Activated T-cell treated with anti-CD3 and anti-CD28 coated beads, Interleukin-2, amount 50 U/mL, for 24 hours (primary cell): ENCODE measurements at regions not wholly inside any gene's neighbourhood (a gene's known extent, or its start where the extent isn't known, plus 50 kb on each side); places are given as distances from the start of the nearest gene placed in this dataset.

Experiments
- DNase-seq: peaks from one replicate; pipeline ENCODE4 v3.0.0-alpha.2; 2020
- H3K27ac Mint-ChIP-seq: 2 replicates; pipeline ENCODE4 v1.8.0; 2020; ENCODE audit warnings: mild to moderate bottlenecking, mixed read lengths
- H3K27me3 Mint-ChIP-seq: 2 replicates; pipeline ENCODE4 v1.8.0; 2020; ENCODE audit warnings: mixed read lengths
- H3K36me3 Mint-ChIP-seq: 2 replicates; pipeline ENCODE4 v1.8.0; 2020; ENCODE audit warnings: low read depth, mixed read lengths
- H3K4me1 Mint-ChIP-seq: 2 replicates; pipeline ENCODE4 v1.8.0; 2020; ENCODE audit warnings: low read depth, mixed read lengths
- H3K4me3 Mint-ChIP-seq: 2 replicates; pipeline ENCODE4 v1.8.0; 2020; ENCODE audit warnings: mild to moderate bottlenecking, moderate library complexity, mixed read lengths
- H3K9me3 Mint-ChIP-seq: 2 replicates; pipeline ENCODE4 v1.8.0; 2020; ENCODE audit warnings: mixed read lengths

DNA sequence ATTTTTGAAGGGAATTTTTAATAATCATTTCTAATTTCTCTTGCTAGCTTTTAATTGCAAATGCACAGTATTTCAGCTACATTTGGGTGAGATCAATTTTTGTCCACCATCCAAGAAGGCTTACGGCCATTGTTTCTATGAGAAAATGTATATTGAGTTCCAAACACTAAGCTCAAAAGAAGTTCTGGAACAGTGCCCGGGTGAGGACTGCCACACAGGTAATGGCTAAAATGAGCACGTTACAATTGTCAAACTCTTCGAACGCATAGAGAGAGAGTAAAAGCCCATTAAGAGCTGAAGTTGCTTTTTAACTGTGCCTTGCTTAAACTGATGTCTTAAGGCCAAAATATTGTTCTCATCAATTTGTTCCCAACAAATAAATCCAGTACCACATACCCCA, 755.0 kb downstream of the DIAPH3 start:
- H3K36me3 Mint-ChIP-seq, result no peaks in the 10 kb centered on the region
- H3K27ac Mint-ChIP-seq, result no peak overlapping the region
- H3K27me3 Mint-ChIP-seq, result peaks cover 8% of the 10 kb centered on the region
- no peak for DNase-seq
- H3K4me3 Mint-ChIP-seq, result no peak overlapping the region
- H3K4me1 Mint-ChIP-seq, result no peaks in the 10 kb centered on the region
- H3K9me3 Mint-ChIP-seq, result peaks cover 23% of the 10 kb centered on the region

GRCh38 chr13:59409211-59409610, 754.5 kb downstream of the DIAPH3 start:
- Mint-ChIP-seq H3K27ac (no peak overlapping the region), H3K9me3 (peaks cover 23% of the 10 kb centered on the region), H3K27me3 (peaks cover 8% of the 10 kb centered on the region), H3K4me1 (no peaks in the 10 kb centered on the region), H3K36me3 (no peaks in the 10 kb centered on the region), H3K4me3 (no peak overlapping the region)
- DNase-seq, result no peak

GRCh38 chr13:59409634-59410200, 754.0 kb downstream of the DIAPH3 start:
- DNase-seq, result no peak
- H3K4me3 Mint-ChIP-seq, result no peak overlapping the region
- H3K27me3 Mint-ChIP-seq, result peaks cover 8% of the 10 kb centered on the region
- peaks cover 23% of the 10 kb centered on the region for H3K9me3 Mint-ChIP-seq
- no peak overlapping the region for H3K27ac Mint-ChIP-seq
- H3K36me3 Mint-ChIP-seq, result no peaks in the 10 kb centered on the region
- H3K4me1 Mint-ChIP-seq, result no peaks in the 10 kb centered on the region

DNA sequence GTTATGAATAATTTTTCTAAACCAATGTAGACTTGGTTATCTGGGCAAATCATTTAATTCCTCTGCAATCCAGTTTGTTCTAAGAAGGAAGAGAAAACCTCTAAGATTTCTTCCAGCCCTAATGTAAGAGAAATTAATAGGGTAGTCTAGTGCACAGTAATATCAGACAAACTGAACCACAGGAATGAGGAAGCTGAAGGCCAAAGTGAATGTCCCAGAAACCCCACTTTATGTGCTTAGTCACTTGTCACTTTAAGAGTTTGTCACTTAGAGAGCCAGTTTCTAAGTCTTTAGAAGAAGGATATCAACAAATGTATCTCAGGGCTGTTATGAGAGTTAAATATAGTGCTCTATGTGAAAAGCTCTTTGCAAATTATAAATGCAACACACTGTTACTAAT, 750.6 kb downstream of the DIAPH3 start:
- DNase-seq, result no peak
- Mint-ChIP-seq H3K36me3 (no peaks in the 10 kb centered on the region), H3K4me3 (no peak overlapping the region), H3K27ac (no peak overlapping the region), H3K9me3 (no peaks in the 10 kb centered on the region), H3K4me1 (no peaks in the 10 kb centered on the region), H3K27me3 (peaks cover 12% of the 10 kb centered on the region)

DNA sequence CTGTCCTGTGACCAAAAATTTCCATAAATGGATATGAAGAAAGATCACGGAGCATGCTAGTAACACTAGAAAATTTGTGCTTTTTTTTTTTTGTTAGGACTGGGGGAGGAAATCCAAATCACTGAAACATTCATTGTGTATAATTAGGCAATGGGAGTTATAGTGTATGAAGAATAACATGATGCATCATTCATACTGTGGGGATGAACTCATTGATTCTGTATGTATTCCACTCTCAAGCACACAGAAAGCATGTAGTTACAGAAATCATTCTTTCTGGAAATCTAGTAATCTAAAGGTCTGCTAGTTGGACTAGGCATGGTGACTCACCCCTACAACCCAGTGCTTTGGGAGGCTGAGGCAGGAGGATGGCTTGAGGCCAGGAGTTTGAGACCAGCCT, 749.7 kb downstream of the DIAPH3 start:
- H3K4me3 Mint-ChIP-seq, result no peak overlapping the region
- H3K4me1 Mint-ChIP-seq, result no peaks in the 10 kb centered on the region

GRCh38 chr13:59415498-59415897, 748.2 kb downstream of the DIAPH3 start:
- Mint-ChIP-seq H3K9me3 (no peaks in the 10 kb centered on the region), H3K4me1 (no peaks in the 10 kb centered on the region), H3K27me3 (peaks cover 3% of the 10 kb centered on the region), H3K27ac (no peak overlapping the region), H3K36me3 (no peaks in the 10 kb centered on the region), H3K4me3 (no peak overlapping the region)
- DNase-seq, result no peak

More for the DNA sequence above, 749.7 kb downstream of the DIAPH3 start:
- H3K9me3 Mint-ChIP-seq, result no peaks in the 10 kb centered on the region
- H3K27ac Mint-ChIP-seq, result no peak overlapping the region
- no peak for DNase-seq
- H3K36me3 Mint-ChIP-seq, result no peaks in the 10 kb centered on the region
- peaks cover 12% of the 10 kb centered on the region for H3K27me3 Mint-ChIP-seq

- H3K4me3 Mint-ChIP-seq, result no peak overlapping the region
- DNase-seq, result no peak
- H3K9me3 Mint-ChIP-seq, result no peaks in the 10 kb centered on the region
- no peak overlapping the region for H3K27ac Mint-ChIP-seq
- peaks cover 3% of the 10 kb centered on the region for H3K27me3 Mint-ChIP-seq
- H3K36me3 Mint-ChIP-seq, result no peaks in the 10 kb centered on the region
- no peaks in the 10 kb centered on the region for H3K4me1 Mint-ChIP-seq
These were observed 747.2 kb downstream of the DIAPH3 start for GRCh38 chr13:59416561-59416960.

DNA sequence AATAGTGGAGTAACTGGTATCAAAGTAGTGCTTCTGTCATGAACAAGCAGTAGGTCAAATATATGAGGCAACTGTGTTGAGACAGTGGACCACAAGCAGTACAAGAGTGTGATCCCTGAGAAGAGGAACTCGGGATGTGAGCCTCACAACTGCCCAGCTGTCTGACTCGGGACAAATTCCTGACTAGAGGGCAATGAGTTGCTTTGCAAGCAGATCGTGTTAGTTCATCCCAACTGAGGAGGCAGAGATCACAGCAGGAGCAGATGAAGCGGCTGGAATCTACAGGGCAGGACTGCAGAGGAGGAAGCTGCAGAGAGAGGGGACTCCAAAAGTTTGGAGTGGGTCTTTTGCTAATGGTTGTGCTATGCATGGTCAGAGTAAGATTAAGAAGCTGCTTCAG, 741.1 kb downstream of the DIAPH3 start:
- Mint-ChIP-seq H3K36me3 (no peaks in the 10 kb centered on the region), H3K4me3 (no peak overlapping the region), H3K27ac (no peak overlapping the region), H3K4me1 (no peaks in the 10 kb centered on the region), H3K27me3 (no peaks in the 10 kb centered on the region), H3K9me3 (no peaks in the 10 kb centered on the region)
- no peak for DNase-seq

- Mint-ChIP-seq H3K36me3 (no peaks in the 10 kb centered on the region), H3K4me1 (no peaks in the 10 kb centered on the region), H3K27me3 (no peaks in the 10 kb centered on the region), H3K27ac (no peak overlapping the region), H3K4me3 (no peak overlapping the region), H3K9me3 (no peaks in the 10 kb centered on the region)
- DNase-seq, result no peak
These were observed 739.9 kb downstream of the DIAPH3 start for GRCh38 chr13:59423708-59424340.

GRCh38 chr13:59424661-59425060, 739.1 kb downstream of the DIAPH3 start:
- no peaks in the 10 kb centered on the region for H3K4me1 Mint-ChIP-seq
- H3K36me3 Mint-ChIP-seq, result no peaks in the 10 kb centered on the region
- no peak for DNase-seq

GRCh38 chr13:59425211-59425741, 738.5 kb downstream of the DIAPH3 start:
- no peaks in the 10 kb centered on the region for H3K27me3 Mint-ChIP-seq
- H3K27ac Mint-ChIP-seq, result no peak overlapping the region
- no peaks in the 10 kb centered on the region for H3K9me3 Mint-ChIP-seq
- H3K4me1 Mint-ChIP-seq, result no peaks in the 10 kb centered on the region
- no peaks in the 10 kb centered on the region for H3K36me3 Mint-ChIP-seq
- no peak for DNase-seq
- no peak overlapping the region for H3K4me3 Mint-ChIP-seq

More at GRCh38 chr13:59424661-59425060, 739.1 kb downstream of the DIAPH3 start:
- Mint-ChIP-seq H3K9me3 (no peaks in the 10 kb centered on the region), H3K27me3 (no peaks in the 10 kb centered on the region), H3K4me3 (no peak overlapping the region), H3K27ac (no peak overlapping the region)

DNA sequence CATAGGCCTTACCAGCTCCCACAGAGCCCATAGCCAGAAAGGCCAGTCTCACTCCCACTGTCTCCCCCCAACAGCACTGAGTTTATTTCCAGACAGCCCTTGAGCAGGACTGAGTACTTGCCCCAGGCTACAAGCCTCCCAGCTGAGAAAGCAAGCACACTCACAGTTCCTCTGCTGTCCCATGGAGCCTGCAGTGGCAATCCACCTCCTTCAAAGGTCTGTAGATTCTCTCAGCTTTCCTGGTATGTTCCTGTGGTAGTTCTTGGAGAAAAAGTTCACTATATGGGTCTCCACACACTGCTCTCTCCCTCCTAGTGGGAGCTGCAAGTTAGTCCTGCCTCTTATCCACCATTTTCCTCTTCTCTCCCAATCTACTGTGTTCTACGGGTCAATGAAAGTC, 728.7 kb downstream of the DIAPH3 start:
- H3K27ac Mint-ChIP-seq, result no peak overlapping the region
- peaks cover 28% of the 10 kb centered on the region for H3K9me3 Mint-ChIP-seq
- H3K27me3 Mint-ChIP-seq, result peaks cover 3% of the 10 kb centered on the region
- no peak for DNase-seq
- H3K36me3 Mint-ChIP-seq, result no peaks in the 10 kb centered on the region
- H3K4me3 Mint-ChIP-seq, result no peak overlapping the region
- H3K4me1 Mint-ChIP-seq, result peaks cover 4% of the 10 kb centered on the region

- Mint-ChIP-seq H3K27me3 (peaks cover 20% of the 10 kb centered on the region), H3K27ac (no peak overlapping the region), H3K4me3 (no peak overlapping the region), H3K4me1 (peaks cover 19% of the 10 kb centered on the region), H3K9me3 (peaks cover 22% of the 10 kb centered on the region), H3K36me3 (no peaks in the 10 kb centered on the region)
- no peak for DNase-seq
These were observed 726.0 kb downstream of the DIAPH3 start for GRCh38 chr13:59437544-59438301.

GRCh38 chr13:59439776-59440428, 723.8 kb downstream of the DIAPH3 start:
- H3K4me3 Mint-ChIP-seq, result no peak overlapping the region
- H3K27me3 Mint-ChIP-seq, result peaks cover 24% of the 10 kb centered on the region
- no peak overlapping the region for H3K27ac Mint-ChIP-seq
- H3K9me3 Mint-ChIP-seq, result peaks cover 4% of the 10 kb centered on the region
- peaks cover 19% of the 10 kb centered on the region for H3K4me1 Mint-ChIP-seq
- no peaks in the 10 kb centered on the region for H3K36me3 Mint-ChIP-seq
- DNase-seq, result no peak
